Thyroid gland (tissue), 4 donors: ENCODE measurements at regions not wholly inside any gene's neighbourhood (a gene's known extent, or its start where the extent isn't known, plus 50 kb on each side); places are given as distances from the start of the nearest gene placed in this dataset.

Experiments
- DNase-seq, 2 donors: peaks; one replicate each; pipeline ENCODE4 v3.0.0-alpha.2; 2019
- H3K27ac ChIP-seq, 3 donors: fragments of 200-600 bp; sonication (generic); 1 replicate in 2 of 3; 2 replicates in 1 of 3; pipeline ENCODE4 v1.5.1; 2016 to 2019; ENCODE audit warnings: mild to moderate bottlenecking in 1 of 3, moderate library complexity in 1 of 3
- H3K27me3 ChIP-seq: fragments of 200-600 bp; sonication (generic); one replicate; pipeline ENCODE4 v1.5.1; 2019
- H3K36me3 ChIP-seq, 2 donors: fragments of 200-600 bp; sonication (generic); one replicate each; pipeline ENCODE4 v1.5.1; 2016 to 2019
- H3K4me1 ChIP-seq, 2 donors: fragments of 200-600 bp; sonication (generic); one replicate each; pipeline ENCODE4 v1.5.1; 2017 to 2019
- H3K4me3 ChIP-seq, 3 donors: fragments of 200-600 bp; sonication (generic); replicated peaks in 1 of 3; 1 replicate in 2 of 3; 2 replicates in 1 of 3; pipeline ENCODE4 v1.5.1; 2016; ENCODE audit warnings: mild to moderate bottlenecking in 1 of 3
- H3K9me3 ChIP-seq: fragments of 200-600 bp; sonication (generic); one replicate; pipeline ENCODE4 v1.5.1; 2017
- CTCF ChIP-seq, 6 experiments: fragments of 200-600 bp in 3 of 6; fragments of 450-650 bp in 3 of 6; sonication (generic) in 3 of 6; IDR thresholded peaks; one replicate each; pipeline ENCODE4 v1.5.1; 2016 to 2019; ENCODE audit warnings: antibody characterized with exemption in 6 of 6, mild to moderate bottlenecking in 2 of 6, inconsistent platforms in 1 of 6, moderate library complexity in 1 of 6
- POLR2A ChIP-seq, 2 donors: fragments of 450-650 bp; IDR thresholded peaks; one replicate each; pipeline ENCODE4 v1.6.1; 2017; ENCODE audit warnings: antibody characterized with exemption in 2 of 2, mild to moderate bottlenecking in 2 of 2, moderate library complexity in 1 of 2
- WGBS, 2 donors: methylation state at CpG; one replicate each; pipeline ENCODE4 v1.1.5; 2017; 5-methylcytosine and 5-hydroxymethylcytosine counted together
- intact Hi-C: fragments of 100-400 bp; cut with DNase I; formaldehyde crosslinking; loops from one replicate; pipeline ENCODE4 v1.15.1; 2023

GRCh38 chr11:17157761-17158160 lies 50.0 kb downstream of the PIK3C2A start:
- no peak for DNase-seq
- Histone ChIP-seq H3K4me3 (no peak overlapping the region), H3K27me3 (no peaks in the 10 kb centered on the region), H3K36me3 (no peaks in the 10 kb centered on the region), H3K9me3 (no peaks in the 10 kb centered on the region), H3K27ac (peak overlapping the region in 1 of 3 donors; percentile 3), H3K4me1 (peaks cover 25 to 58% of the 10 kb centered on the region in 2 donors)
- intact Hi-C loops = no loop called here
- WGBS, 2 donors = 83 to 86% methylated on average over 4 of the region's 4 CpGs
- TF ChIP-seq CTCF (IDR thresholded peaks at IDR 0.05) = no peak
- no peak for TF ChIP-seq POLR2A (IDR thresholded peaks at IDR 0.05)

- no peak for TF ChIP-seq CTCF (IDR thresholded peaks at IDR 0.05)
- TF ChIP-seq POLR2A (IDR thresholded peaks at IDR 0.05) = no peak
- Histone ChIP-seq H3K27ac (peak overlapping the region in 1 of 3 donors; percentile 25), H3K27me3 (no peaks in the 10 kb centered on the region), H3K36me3 (no peaks in the 10 kb centered on the region), H3K4me1 (peaks cover 19 to 50% of the 10 kb centered on the region in 2 donors), H3K9me3 (no peaks in the 10 kb centered on the region), H3K4me3 (no peak overlapping the region)
- intact Hi-C loops = no loop called here
- WGBS, 2 donors = 86 to 92% methylated on average over 2 of the region's 2 CpGs
- peak in 1 of 2 donors; percentile 8 for DNase-seq
Observed at GRCh38 chr11:17156283-17156682, 51.5 kb downstream of the PIK3C2A start.

- Histone ChIP-seq H3K27ac (no peak overlapping the region), H3K36me3 (no peaks in the 10 kb centered on the region), H3K9me3 (no peaks in the 10 kb centered on the region), H3K4me1 (peaks cover 18 to 38% of the 10 kb centered on the region in 2 donors), H3K4me3 (no peak overlapping the region), H3K27me3 (no peaks in the 10 kb centered on the region)
- DNase-seq = no peak
- 85 to 91% methylated on average over 1 of the region's 1 CpG for WGBS, 2 donors
- intact Hi-C loops = no loop called here
- TF ChIP-seq CTCF (IDR thresholded peaks at IDR 0.05) = no peak
- no peak for TF ChIP-seq POLR2A (IDR thresholded peaks at IDR 0.05)
Observed at GRCh38 chr11:17154409-17155159, 53.2 kb downstream of the PIK3C2A start.

- 87 to 90% methylated on average over 2 of the region's 2 CpGs for WGBS, 2 donors
- peaks cover 18 to 35% of the 10 kb centered on the region in 2 donors for H3K4me1 ChIP-seq
- no peak for TF ChIP-seq CTCF (IDR thresholded peaks at IDR 0.05)
- no peak for TF ChIP-seq POLR2A (IDR thresholded peaks at IDR 0.05)
- H3K9me3 ChIP-seq = no peaks in the 10 kb centered on the region
- no peaks in the 10 kb centered on the region for H3K27me3 ChIP-seq
- no peak overlapping the region for H3K4me3 ChIP-seq
- intact Hi-C loops = no loop called here
- no peak for DNase-seq
- peak overlapping the region in 1 of 3 donors; percentile 21 for H3K27ac ChIP-seq
- H3K36me3 ChIP-seq = no peaks in the 10 kb centered on the region
Observed at GRCh38 chr11:17153757-17154156, 54.0 kb downstream of the PIK3C2A start.

GRCh38 chr11:17152306-17152705 lies 55.5 kb downstream of the PIK3C2A start:
- H3K9me3 ChIP-seq = no peaks in the 10 kb centered on the region
- H3K4me1 ChIP-seq = peaks cover 13 to 28% of the 10 kb centered on the region in 2 donors
- peaks cover 0 to 8% of the 10 kb centered on the region in 2 donors for H3K36me3 ChIP-seq
- intact Hi-C loops = no loop called here
- no peak overlapping the region for H3K27ac ChIP-seq
- no peaks in the 10 kb centered on the region for H3K27me3 ChIP-seq
- WGBS, 2 donors = 41 to 95% methylated on average over 1 of the region's 1 CpG
- no peak for DNase-seq
- TF ChIP-seq CTCF (IDR thresholded peaks at IDR 0.05) (no peak), POLR2A (IDR thresholded peaks at IDR 0.05) (no peak)
- H3K4me3 ChIP-seq = no peak overlapping the region
